Dedifferentiated amniotic fluid mesenchymal stem cell (primary cell): ENCODE measurements at regions not wholly inside any gene's neighbourhood (a gene's known extent, or its start where the extent isn't known, plus 50 kb on each side); places are given as distances from the start of the nearest gene placed in this dataset.
"Not testable (repeated sequence)": the region's sequence is repeated elsewhere in the genome, so short reads cannot be mapped to it uniquely, and the experiment has no call there.

Experiments used
- DNase-seq: peaks from one replicate; pipeline ENCODE4 v3.0.0-alpha.2; 2016; ENCODE audit errors: extremely low spot score

DNA sequence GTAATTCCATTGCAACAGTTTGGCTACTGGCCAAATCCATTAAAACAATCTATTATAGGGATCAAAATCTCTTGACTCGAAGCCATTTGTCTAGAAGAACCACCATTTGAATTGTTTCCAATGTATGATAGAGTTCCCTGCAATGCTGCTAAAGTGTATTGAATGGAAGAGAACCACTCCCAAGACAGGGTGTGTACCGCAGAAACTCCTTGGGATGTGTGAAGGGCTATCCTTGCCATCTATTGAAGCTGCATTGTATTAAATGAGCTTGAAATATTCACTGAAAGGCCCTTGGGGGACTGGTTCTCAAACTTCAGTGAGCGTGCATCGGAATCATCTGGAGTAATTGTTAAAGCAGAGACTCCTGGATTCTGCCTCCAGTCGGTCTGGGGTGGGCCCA, 260.4 kb upstream of the MEIS1 start:
- DNase-seq: no peak

DNA sequence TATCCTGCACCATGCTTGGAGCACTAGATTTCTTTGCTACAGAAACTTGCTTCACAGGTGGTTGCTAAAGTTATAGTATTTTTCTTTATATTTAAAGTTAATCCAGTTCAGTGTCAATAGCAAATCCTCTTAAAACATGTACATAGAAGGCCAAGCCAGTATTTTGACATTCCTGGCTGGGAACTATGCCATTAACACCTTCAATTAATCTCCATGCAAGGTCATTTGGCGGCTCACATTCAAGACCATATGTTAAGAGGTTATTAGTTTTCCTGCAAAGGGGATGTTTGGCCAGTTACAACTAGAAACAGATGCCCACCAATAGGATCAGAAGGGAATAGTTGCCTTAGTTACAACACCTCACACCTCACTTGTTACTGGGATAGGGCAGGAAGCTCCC, 261.3 kb upstream of the MEIS1 start:
- DNase-seq: no peak

DNA sequence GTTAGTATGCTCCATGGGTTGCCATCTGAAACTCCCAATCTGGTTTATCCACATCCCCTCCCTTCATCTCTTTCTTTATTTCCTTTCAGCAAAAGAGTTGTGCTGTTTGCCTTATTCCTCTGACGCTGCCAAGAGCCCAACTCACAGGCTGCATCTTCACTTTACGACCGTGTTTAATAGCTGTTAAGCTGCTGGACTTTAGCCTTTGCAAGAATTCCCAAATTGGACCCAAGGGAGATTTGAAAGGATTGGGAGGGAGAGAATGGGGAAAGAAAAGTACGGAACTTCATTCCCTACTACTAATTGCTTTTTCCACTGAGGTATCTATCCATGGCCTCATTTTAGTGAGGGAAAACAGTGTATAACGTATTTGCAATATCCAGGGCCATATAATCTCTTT, 263.4 kb upstream of the MEIS1 start:
- no peak for DNase-seq

DNA sequence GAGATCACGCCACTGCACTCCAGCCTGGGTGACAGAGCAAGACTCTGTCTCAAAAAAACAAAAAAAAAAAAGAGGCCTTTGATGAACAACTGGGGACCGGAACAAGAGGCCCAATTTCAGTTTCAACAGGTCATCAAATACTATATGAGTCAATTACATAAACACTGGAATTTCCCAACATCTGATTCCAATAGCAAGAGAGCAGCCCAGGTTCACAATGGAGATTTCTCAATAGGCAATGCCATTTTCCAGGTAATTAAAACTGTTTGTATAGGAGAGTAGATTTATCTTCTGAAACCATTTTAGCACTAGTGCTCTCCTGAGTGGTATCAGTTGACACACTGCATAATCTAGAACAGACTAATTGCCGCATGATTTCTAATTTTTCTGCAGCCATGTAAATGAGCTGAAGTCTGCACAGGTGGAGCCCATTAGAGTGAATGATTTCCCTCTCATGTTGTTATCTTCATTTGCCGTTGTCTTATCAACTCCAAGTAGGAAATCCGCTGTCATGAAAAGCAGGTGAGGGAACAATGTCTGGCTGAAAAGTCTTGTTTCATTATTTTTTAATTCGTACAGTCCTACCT, 264.1 kb upstream of the MEIS1 start:
- DNase-seq: no peak

DNA sequence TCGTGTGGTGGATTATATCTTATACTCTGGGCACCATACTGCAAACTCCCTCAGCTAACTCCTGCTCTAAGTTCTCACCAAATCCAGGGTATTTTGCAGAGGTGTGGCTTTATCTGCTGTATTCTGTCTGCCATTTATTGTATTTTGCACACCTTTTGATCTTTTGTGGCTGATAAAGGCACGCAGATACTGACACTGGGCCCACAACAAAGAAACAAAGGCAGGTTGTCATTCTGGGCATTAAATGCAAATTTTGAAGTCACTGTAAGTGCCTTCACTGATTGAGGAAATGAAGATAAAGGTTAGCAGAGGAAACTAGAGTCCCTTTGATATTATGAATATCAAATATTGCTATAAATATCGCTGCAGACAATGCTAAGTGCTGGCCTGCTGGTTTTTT, 265.8 kb upstream of the MEIS1 start:
- no peak for DNase-seq

DNA sequence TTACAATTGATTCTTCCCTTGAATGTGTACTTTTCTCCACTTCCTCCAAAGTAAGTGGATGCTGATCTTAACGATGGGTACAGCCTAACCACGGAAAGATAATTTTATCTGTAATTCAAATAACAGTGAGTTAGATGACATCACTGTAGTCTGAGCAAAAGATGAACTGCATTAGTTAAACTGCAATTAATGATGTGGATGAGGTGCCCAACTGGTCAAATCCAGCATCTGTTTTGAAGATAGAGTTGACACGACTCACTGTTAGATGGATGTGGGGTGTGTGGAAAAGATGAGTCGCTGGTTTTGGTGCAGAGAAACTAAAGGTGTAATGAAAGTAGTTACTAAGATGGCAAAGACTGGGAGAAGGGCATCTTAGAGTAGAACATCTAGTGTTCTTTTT, 270.5 kb upstream of the MEIS1 start:
- no peak for DNase-seq

DNA sequence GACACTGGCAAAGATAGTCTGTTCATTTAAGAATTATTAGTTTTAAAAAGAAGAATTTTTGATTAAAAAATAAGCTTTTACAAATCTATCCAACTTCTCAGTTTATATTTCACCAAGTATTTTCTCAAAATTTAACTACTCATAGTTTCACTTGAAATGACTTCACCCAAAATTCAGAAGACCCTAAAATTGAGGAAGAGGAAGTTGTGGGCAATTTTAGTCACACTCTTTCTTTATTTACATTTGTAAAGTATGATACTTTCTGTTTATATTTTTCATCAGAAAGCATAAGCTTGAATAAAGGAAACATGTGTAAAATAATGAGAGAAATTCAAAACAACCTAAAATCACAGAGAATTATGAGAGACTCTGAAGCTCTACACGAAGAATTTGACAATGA, 278.8 kb upstream of the MEIS1 start:
- no peak for DNase-seq

DNA sequence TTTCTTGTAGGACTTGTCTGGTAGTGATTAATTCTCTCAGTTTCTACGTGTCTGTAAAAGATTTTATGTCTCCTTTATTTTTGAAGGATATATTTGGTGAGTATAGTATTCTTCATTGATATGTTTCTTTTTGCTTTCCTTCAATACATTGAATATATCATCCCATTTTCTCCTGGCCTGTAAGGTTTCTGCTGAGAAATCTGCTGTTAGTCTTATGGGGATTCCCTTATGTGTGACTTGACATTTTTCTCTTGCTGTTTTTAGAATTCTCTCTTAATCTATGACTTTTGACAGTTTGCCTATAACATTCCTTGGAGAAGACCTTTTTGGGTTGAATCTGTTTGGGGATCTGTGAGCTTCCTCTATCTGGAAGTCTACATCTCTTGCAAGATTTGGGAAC, 281.0 kb upstream of the MEIS1 start:
- DNase-seq: no peak

DNA sequence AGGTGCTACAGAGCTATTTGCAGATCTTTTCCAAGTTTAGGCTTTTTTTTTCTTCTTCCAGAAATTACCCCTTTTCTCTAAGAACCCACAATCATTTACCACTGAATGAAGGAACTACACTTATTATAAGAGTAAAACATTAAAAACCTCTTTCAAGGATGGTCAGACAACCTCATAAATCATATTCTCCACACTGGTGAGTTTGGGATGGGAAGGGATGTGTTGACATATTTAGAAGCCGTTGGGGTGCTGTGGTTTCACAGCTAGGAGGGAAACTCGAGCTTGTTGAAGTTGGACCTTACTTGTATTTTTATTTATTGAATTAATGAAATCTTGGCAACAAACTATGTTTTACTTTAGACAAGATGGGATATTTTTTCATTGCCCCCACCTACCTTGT, 289.4 kb upstream of the MEIS1 start:
- DNase-seq: no peak

DNA sequence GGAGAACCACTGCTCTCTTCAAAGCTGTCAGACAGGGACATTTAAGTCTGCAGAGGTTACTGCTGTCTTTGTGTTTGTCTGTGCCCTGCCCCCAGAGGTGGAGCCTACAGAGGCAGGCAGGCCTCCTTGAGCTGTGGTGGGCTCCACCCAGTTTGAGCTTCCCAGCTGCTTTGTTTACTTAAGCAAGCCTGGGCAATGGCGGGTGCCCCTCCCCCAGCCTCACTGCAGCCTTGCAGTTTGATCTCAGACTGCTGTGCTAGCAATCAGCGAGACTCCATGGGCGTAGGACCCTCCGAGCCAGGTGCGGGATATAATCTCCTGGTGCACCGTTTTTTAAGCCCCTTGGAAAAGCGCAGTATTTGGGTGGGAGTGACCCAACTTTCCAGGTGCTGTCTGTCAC, 290.6 kb upstream of the MEIS1 start:
- not testable (repeated sequence) for DNase-seq

DNA sequence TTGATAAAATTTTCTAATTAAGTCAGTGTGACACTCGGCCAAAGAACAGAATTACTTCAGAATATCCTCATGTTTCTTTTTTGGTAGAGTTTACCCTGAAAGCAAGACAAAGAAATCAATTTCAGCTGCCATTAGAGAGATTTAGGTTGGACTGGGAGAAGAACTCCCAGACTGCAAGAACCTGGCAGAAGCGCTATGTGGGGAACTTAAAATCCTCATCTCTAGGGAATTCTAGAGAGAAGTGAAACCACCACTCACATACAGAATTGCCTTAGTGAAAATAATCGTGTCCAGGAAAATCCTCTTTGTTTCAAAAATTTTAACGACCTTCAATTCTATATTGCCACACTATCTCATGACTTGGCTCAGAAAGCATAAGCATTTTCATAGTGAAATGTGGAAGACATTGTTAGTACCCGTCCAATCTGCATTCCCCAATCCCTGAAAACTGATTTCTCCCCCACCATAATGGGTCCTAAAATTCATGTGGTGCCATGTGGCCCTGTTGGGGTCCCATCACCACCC, 297.3 kb upstream of the MEIS1 start:
- DNase-seq: no peak

DNA sequence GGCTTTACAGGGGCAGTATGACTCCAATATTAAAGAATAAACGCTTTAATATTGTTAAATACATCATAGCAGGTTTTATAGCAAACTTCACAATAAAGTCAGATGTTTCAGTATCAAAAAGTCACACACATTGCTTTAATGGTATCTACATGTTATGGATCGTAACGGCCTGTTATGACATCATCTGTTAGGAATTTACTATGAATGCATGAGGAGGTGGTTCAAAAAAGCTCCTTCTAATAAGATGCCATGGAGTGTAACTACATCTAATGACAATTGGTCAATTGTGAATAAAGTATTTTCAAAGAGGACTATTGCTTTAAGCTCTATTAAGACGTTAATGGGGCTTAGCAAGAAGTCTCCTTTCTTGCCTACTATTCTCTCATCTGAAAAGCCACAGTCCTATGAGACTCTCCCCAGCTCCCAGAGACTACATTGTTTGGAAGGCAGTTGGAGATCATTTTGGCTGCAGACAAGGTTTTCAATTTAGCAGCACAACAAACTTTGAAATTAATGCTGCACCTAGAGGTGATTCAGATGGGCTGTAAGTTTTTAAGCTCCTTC, 300.7 kb upstream of the MEIS1 start:
- no peak for DNase-seq

DNA sequence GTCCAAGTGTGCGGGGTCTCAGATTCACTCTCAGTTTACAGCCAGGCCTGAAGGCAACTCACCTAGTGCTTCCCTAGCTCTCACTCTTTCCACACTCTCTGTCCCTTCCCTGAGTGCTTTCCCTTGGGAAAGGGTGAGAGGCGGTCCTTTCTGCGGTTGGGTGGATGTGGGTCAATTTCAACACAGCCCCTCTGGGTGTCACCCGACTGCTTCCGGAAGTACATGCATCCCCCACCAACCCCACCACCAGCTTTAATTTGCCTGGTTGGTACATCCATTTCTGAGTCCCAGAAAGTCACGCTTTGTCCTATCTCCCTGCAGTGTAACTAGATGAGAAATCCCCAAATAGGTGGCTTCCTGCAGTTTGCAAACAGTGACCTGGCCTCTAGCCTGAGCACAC, 307.3 kb upstream of the MEIS1 start:
- no peak for DNase-seq

DNA sequence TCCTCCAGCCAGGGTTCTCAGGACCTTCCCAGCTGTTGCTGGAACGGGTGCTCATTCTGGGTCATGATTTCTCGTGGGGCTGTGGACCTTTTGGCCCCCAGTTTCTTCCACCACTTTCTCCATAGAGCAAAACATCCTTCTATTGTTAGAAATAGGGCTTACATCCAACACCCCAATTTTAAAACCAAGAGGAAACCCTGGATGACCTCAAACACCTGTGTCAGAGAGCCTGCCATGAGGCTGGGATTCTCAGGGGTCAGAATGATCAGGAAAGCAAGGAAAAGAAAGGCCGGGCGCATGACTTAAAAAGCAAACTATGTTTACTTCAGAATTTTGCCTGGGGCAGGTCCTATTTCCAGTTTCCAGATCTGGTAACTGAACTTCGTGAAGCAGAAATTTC, 307.9 kb upstream of the MEIS1 start:
- no peak for DNase-seq

DNA sequence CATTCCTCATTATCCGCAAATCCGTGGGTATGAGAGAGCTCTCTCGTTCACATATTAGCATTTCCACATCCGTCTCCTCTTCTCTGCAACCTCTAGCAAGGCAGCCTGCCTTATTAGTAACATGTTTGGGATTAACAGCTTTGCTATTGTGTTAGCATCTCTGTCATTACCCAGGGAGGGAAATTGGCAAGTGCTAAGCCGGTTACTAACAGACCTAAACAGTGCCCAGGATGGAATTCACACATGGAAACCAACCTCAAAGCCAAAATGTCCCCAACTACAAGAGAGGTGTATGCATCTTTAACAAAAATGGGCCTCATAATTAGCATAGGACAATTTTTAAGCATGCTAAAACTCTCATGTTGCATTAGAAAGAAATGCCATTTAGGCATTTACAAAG, 309.0 kb upstream of the MEIS1 start:
- DNase-seq: no peak

DNA sequence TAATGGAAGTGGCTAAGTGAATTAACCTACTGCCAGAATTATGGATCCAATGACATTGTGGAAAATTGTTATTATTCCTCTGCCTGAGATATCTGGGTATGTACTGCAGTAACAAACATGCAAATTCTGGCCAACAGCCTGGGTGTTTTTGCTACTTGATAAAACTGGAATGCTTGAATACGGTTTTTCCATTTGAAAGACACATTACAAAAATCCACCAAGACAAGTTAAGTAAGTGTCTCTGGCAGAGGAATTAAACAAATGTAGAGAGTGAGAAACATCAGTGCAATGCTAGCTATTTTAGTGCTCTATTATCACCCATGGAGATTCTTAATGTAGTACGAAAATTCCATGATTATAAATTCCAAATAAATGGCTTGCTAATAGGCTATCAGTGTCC, 312.4 kb upstream of the MEIS1 start:
- DNase-seq: no peak

DNA sequence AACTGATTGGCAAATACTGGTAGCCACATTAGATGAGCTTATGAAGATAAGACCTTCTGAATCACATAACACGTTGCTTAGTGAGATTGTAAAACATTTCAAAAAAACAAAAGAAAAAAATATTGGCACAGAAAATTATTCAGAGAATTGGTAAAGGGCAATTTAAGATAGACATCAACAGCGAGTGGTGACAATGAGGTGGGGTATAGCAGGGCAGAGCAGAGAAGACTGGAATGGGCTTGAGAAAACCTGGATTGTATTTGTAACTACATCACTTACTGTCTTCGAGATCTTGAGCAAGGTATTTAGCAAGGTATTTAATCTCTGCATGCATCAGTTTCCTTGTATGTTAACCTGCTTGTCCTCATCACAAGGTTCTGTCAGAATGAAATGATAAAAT, 313.0 kb upstream of the MEIS1 start:
- DNase-seq: no peak

DNA sequence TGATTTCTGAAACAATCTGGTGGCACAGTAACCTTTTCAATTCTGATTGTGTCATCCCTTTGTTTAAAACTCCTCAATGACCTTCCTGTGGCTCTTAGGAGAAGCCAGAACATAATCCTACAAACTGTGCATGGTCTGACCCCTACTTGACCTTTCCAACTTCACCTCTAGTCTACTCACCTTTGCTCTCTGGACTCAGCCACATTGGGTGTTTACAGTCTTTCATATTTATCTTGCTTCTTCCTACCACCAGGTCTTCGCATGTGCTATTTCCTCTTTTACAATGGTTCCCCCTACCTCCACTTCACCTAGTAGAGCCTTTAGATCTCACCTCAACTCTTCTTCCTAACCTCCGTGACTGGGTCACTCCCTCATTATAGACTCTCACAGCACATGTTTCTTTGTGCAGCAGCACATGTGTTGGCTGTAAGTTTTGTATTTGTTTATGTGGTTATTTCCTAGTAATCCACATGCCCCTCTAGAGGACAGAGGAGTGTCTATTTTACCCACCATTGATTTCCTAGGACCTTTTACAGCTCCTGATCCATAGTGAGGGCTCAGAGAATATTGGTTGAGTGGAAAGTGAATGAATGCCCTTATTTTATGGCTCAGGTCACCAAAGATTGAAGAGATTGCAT, 320.8 kb upstream of the MEIS1 start:
- no peak for DNase-seq

DNA sequence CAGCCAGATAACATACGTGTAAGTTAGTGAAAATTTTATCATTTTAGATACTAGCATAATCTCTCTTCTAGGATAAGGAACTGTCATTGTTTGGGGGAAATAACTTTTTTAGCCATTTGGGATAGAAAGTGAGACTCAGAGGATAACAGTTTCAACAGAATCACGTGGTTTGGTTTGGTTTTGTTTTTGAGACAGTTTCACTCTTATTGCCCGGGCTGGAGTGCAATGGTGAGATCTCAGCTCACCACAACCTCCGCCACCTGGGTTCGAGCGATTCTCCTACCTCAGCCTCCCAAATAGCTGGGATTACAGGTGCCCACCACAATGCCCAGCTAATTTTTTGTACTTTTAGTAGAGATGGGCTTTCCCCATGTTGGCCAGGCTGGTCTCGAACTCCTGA, 323.2 kb upstream of the MEIS1 start:
- no peak for DNase-seq

DNA sequence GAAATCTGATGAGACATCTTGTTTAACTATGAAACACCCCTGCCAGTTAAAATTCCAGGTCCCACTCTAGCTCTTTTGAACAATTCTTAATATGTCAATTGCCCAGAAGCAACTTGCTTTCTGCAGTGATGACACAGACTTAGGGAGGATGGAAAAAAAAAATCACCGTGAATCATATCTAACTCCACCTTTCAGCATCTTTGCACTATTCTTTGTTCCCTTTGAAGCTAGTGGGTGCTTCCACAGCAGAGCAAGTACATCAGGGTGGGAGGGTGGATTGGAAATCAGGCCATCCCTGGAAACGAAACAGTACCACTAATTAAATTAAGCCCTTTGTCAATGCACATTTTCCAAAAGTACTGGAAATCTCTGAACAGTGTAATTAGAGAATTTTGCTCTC, 324.3 kb upstream of the MEIS1 start:
- DNase-seq: no peak

DNA sequence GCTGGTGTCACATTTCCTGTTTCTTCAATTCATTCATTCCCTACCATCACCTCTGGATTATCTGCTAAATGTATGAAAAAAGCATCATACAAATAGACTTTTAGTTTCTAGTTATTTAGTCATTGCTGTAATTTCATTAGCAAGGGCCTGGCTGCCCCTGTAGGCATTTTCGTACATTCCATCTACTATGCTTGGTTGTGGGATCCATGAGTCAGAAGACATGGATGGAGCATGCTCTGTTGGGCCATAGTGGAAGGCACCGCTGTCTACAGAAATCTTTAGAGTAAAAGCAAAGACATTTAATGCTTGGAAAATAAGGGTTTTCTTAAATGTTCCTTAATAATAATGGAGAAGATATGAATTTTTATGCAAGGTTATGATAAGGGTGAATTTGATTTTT, 324.8 kb upstream of the MEIS1 start:
- no peak for DNase-seq

DNA sequence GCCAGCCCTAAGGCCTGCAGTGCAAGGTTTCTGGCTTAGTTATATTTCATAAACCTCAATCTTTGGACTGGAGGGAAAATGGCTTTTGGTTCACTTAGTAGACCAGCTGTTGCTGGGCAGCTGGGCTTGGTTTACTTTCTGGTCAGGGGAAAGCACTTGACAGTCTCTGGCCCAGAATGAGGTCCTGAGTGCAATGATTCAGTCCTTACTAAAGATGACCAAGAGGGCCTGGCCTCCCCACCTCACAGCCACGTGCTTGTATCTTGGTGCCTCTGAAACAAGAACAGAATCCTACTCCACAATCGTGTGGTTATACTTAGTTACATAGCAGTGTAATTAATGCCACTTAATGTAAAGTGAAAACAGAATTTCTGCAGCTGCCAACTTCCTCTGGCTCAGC, 325.5 kb upstream of the MEIS1 start:
- DNase-seq: no peak

DNA sequence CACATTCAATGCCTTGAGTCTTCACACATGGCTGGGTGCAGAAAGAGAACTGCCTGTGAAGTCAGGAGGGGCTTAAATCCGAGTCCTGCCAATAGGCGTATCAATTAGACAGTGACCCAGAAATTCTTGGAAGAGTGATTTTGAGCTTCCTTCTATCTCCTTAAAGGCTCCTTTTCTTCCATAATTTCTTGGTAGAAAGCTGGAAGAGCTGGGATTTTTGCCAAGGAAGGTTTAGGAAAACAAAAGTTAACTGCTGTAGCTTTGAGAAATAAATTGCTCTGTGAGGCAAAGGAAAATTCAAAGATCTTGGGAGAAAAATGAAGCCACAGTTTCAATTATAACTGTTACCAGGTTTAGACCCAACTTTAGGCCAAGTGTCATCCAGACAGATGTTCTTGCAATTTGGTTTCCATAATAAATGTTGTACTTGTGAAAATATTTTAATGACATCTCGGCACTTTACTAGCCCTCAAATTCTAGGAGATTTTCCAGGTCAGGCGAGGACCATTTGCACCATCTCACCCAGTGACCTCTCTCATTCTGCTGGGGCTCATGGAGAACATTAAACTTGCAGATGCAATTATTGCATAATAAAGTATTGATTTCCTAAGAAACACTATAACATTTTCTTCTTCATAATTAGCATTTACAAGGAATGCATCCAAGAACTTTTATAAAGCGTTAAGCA, 329.7 kb upstream of the MEIS1 start:
- no peak for DNase-seq
